Loucy (cell line): ENCODE measurements at regions not wholly inside any gene's neighbourhood (a gene's known extent, or its start where the extent isn't known, plus 50 kb on each side); places are given as distances from the start of the nearest gene placed in this dataset.

ENCODE experiments used
- CTCF ChIP-seq: fragments of 200-600 bp; sonication (generic); conservative IDR thresholded peaks from 2 replicates; pipeline ENCODE4 v1.5.1; 2014; ENCODE audit warnings: mild to moderate bottlenecking, antibody characterized with exemption, low read length
- EZH2phosphoT487 ChIP-seq: fragments of 200-600 bp; IDR thresholded peaks from 2 replicates; pipeline ENCODE4 v1.6.1; 2018; ENCODE audit warnings: antibody characterized with exemption, mild to moderate bottlenecking, moderate library complexity, borderline replicate concordance

- TF ChIP-seq CTCF (no peak), EZH2phosphoT487 (no peak)
These were observed 403.2 kb upstream of the CDH19 start for GRCh38 chr18:67007085-67007484.
